ENCODE measurements at regions not wholly inside any gene's neighbourhood (a gene's known extent, or its start where the extent isn't known, plus 50 kb on each side); places are given as distances from the start of the nearest gene placed in this dataset.

GRCh38 chr6:44620922-44621321, 233.4 kb downstream of the CDC5L start:
- no peaks in the 10 kb centered on the region for H3K36me3 ChIP-seq (ENCODE audit: insufficient read depth in 1 of 2, low read depth in 1 of 2)
- DNase-seq, result no peak
- no peak for ATAC-seq
- WGBS, 3 donors, result 73 to 75% (median 73%) methylated on average over 4 of the region's 4 CpGs
- H3K27ac ChIP-seq, result no peak overlapping the region
- intact Hi-C loops (cut with DNase I), result no loop called here
- H3K4me1 ChIP-seq, result no peaks in the 10 kb centered on the region
- no peak for TF ChIP-seq CTCF (IDR thresholded peaks at IDR 0.05)
- no peaks in the 10 kb centered on the region for H3K27me3 ChIP-seq (ENCODE audit: insufficient read depth in 3 of 3, low read length in 2 of 3)
- no peaks in the 10 kb centered on the region for H3K9me3 ChIP-seq
- H3K4me3 ChIP-seq, result no peak overlapping the region

DNA sequence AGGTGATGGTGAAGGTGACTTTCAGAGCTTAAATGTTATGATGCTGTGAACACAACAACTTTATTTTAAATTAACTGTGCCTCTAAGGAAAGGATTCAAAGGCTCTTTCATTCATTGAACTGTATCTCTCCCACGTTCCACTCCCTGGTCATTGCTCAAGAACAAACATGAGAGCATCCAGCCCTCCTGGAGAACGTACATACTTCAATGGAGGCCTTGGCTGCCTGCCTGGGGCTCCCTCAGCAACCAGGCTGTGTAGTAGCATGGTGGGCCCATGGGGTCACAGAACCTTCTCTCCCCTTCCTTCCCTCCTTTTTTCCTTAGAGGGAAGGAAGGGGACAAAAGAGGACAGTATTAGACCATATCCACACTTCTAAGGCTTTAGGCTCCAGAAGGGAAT, 234.3 kb downstream of the CDC5L start:
- TF ChIP-seq CTCF (IDR thresholded peaks at IDR 0.05), result no peak
- Histone ChIP-seq H3K4me1 (no peaks in the 10 kb centered on the region), H3K9me3 (no peaks in the 10 kb centered on the region), H3K36me3 (ENCODE audit: insufficient read depth in 1 of 2, low read depth in 1 of 2) (no peaks in the 10 kb centered on the region), H3K27ac (no peak overlapping the region), H3K4me3 (no peak overlapping the region), H3K27me3 (ENCODE audit: insufficient read depth in 3 of 3, low read length in 2 of 3) (no peaks in the 10 kb centered on the region)
- DNase-seq (no peak), ATAC-seq (no peak)
- 56 to 75% (median 62%) methylated on average over 2 of the region's 2 CpGs for WGBS, 3 donors
- intact Hi-C loops (cut with DNase I), result no loop called here

DNA sequence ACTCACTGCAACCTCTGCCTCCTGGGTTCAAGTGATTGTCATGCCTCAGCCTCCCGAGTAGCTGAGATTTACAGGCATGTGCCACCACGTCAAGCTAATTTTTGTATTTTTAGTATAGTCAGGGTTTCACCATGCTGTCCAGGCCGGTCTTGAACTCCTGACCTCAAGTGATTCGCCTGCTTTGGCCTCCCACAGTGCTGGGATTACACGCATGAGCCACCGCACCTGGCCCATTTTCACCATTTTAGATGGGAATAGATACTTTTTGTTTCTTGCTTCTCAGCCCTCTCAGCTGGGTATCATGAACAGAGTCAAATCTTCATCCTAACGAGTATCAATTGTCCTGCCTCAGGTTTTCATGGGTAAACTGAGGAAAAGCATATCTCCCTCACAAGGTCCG, 235.0 kb downstream of the CDC5L start:
- Histone ChIP-seq H3K36me3 (ENCODE audit: insufficient read depth in 1 of 2, low read depth in 1 of 2) (no peaks in the 10 kb centered on the region), H3K4me1 (no peaks in the 10 kb centered on the region), H3K4me3 (no peak overlapping the region), H3K27ac (no peak overlapping the region), H3K9me3 (no peaks in the 10 kb centered on the region), H3K27me3 (ENCODE audit: insufficient read depth in 3 of 3, low read length in 2 of 3) (no peaks in the 10 kb centered on the region)
- ATAC-seq, result no peak
- intact Hi-C loops (cut with DNase I), result no loop called here
- no peak for DNase-seq
- TF ChIP-seq CTCF (IDR thresholded peaks at IDR 0.05), result no peak
- WGBS, 3 donors, result 58 to 70% (median 69%) methylated on average over 8 of the region's 8 CpGs

DNA sequence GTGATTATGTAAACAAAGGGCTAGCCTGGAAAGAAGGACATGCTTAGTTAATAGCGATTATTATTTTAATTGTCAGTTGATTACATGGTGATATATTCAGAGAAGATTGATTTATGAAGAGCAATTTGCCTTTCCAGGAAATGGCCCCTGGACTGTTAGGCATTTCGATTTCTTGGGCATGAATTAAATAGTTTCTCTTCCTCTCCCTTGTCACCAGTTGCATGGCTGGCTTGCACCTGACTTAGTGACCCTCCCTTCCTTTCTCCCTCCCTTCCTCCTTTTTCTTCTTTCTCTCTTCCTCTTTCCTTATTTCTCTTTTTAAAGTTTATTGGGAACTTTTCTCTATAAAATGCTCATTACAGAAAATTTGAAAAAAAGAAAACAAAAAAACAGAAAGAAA, 235.4 kb downstream of the CDC5L start:
- ATAC-seq, result no peak
- no peaks in the 10 kb centered on the region for H3K4me1 ChIP-seq
- no peaks in the 10 kb centered on the region for H3K36me3 ChIP-seq (ENCODE audit: insufficient read depth in 1 of 2, low read depth in 1 of 2)
- no peaks in the 10 kb centered on the region for H3K27me3 ChIP-seq (ENCODE audit: insufficient read depth in 3 of 3, low read length in 2 of 3)
- intact Hi-C loops (cut with DNase I), result no loop called here
- 51 to 52% (median 51%) methylated on average over 2 of the region's 2 CpGs for WGBS, 3 donors
- H3K9me3 ChIP-seq, result no peaks in the 10 kb centered on the region
- DNase-seq, result no peak
- no peak overlapping the region for H3K4me3 ChIP-seq
- no peak for TF ChIP-seq CTCF (IDR thresholded peaks at IDR 0.05)
- H3K27ac ChIP-seq, result no peak overlapping the region

GRCh38 chr6:44624226-44624625, 236.7 kb downstream of the CDC5L start:
- no peaks in the 10 kb centered on the region for H3K36me3 ChIP-seq (ENCODE audit: insufficient read depth in 1 of 2, low read depth in 1 of 2)
- no peaks in the 10 kb centered on the region for H3K9me3 ChIP-seq
- 69 to 71% (median 71%) methylated on average over 5 of the region's 5 CpGs for WGBS, 3 donors
- no peak overlapping the region for H3K4me3 ChIP-seq
- no peak for ATAC-seq
- no peaks in the 10 kb centered on the region for H3K27me3 ChIP-seq (ENCODE audit: insufficient read depth in 3 of 3, low read length in 2 of 3)
- no peak overlapping the region for H3K27ac ChIP-seq
- DNase-seq, result no peak
- TF ChIP-seq CTCF (IDR thresholded peaks at IDR 0.05), result no peak
- intact Hi-C loops (cut with DNase I), result no loop called here
- H3K4me1 ChIP-seq, result no peaks in the 10 kb centered on the region
